Hematopoietic multipotent progenitor cell treated with erythropoietin and hydrocortisone succinate and interleukin-3 and kit ligand, for 8 days (in vitro differentiated cells): ENCODE measurements at regions not wholly inside any gene's neighbourhood (a gene's known extent, or its start where the extent isn't known, plus 50 kb on each side); places are given as distances from the start of the nearest gene placed in this dataset.
A peak's percentile ranks its signal among the peaks of the same experiment; 100 is the strongest.
"Not testable (repeated sequence)": the region's sequence is repeated elsewhere in the genome, so short reads cannot be mapped to it uniquely, and the experiment has no call there.

Source experiments
- DNase-seq: peaks from one replicate; pipeline ENCODE4 v3.0.0-alpha.2; 2015

GRCh38 chr2:194166818-194167217, 1490.2 kb upstream of the SLC39A10 start:
- DNase-seq: peak; percentile 28

- DNase-seq: no peak
Measured at GRCh38 chr2:194155431-194155830, 1501.6 kb upstream of the SLC39A10 start.

- DNase-seq: no peak
Measured at GRCh38 chr2:194151231-194151630, 1505.8 kb upstream of the SLC39A10 start.

- DNase-seq: no peak
Measured at GRCh38 chr2:194135463-194135862, 1521.6 kb upstream of the SLC39A10 start.

- no peak for DNase-seq
Measured at GRCh38 chr2:194128810-194129209, 1528.2 kb upstream of the SLC39A10 start.

GRCh38 chr2:194126418-194126817, 1530.6 kb upstream of the SLC39A10 start:
- no peak for DNase-seq

- DNase-seq: no peak
Measured at GRCh38 chr2:194116861-194117260, 1540.2 kb upstream of the SLC39A10 start.

GRCh38 chr2:194105358-194105757, 1551.7 kb upstream of the SLC39A10 start:
- DNase-seq: no peak

- DNase-seq: peak; percentile 9
Measured at GRCh38 chr2:194104687-194105086, 1552.3 kb upstream of the SLC39A10 start.

- no peak for DNase-seq
Measured at GRCh38 chr2:194103941-194104659, 1552.9 kb upstream of the SLC39A10 start.

- DNase-seq: no peak
Measured at GRCh38 chr2:194102546-194102945, 1554.5 kb upstream of the SLC39A10 start.

- no peak for DNase-seq
Measured at GRCh38 chr2:194100201-194100600, 1556.8 kb upstream of the SLC39A10 start.

- no peak for DNase-seq
Measured at GRCh38 chr2:194096402-194096801, 1560.6 kb upstream of the SLC39A10 start.

GRCh38 chr2:194095359-194095758, 1561.7 kb upstream of the SLC39A10 start:
- DNase-seq: no peak

GRCh38 chr2:194090251-194090905, 1566.6 kb upstream of the SLC39A10 start:
- no peak for DNase-seq

GRCh38 chr2:194087089-194087958, 1569.7 kb upstream of the SLC39A10 start:
- DNase-seq: no peak

- no peak for DNase-seq
Measured at GRCh38 chr2:194086129-194086528, 1570.9 kb upstream of the SLC39A10 start.

GRCh38 chr2:194079989-194080388, 1577.0 kb upstream of the SLC39A10 start:
- no peak for DNase-seq

- no peak for DNase-seq
Measured at GRCh38 chr2:194077366-194077765, 1579.7 kb upstream of the SLC39A10 start.

- no peak for DNase-seq
Measured at GRCh38 chr2:194062401-194062800, 1594.6 kb upstream of the SLC39A10 start.

GRCh38 chr2:194060269-194060668, 1596.8 kb upstream of the SLC39A10 start:
- no peak for DNase-seq

- DNase-seq: no peak
Measured at GRCh38 chr2:194054313-194054712, 1602.7 kb upstream of the SLC39A10 start.

GRCh38 chr2:194044321-194044720, 1612.7 kb upstream of the SLC39A10 start:
- no peak for DNase-seq

GRCh38 chr2:194021130-194021529, 1635.9 kb upstream of the SLC39A10 start:
- not testable (repeated sequence) for DNase-seq
